RWPE2 (cell line): ENCODE measurements at regions not wholly inside any gene's neighbourhood (a gene's known extent, or its start where the extent isn't known, plus 50 kb on each side); places are given as distances from the start of the nearest gene placed in this dataset.

ENCODE experiments used
- ATAC-seq: fragments of 200-7000 bp; cut with Tn5 transposase; 3 replicates; pipeline ENCODE4 v1.9.1; 2021; ENCODE audit warnings: low read depth
- DNase-seq: peaks from one replicate; pipeline ENCODE4 v3.0.0-alpha.2; 2020; ENCODE audit warnings: low spot score
- H3K27ac ChIP-seq: fragments of 450-650 bp; 2 replicates; pipeline ENCODE4 v1.5.1; 2017; ENCODE audit warnings: mild to moderate bottlenecking; ENCODE audit not compliant: poor library complexity, severe bottlenecking
- H3K27me3 ChIP-seq: fragments of 250-450 bp; sonication (Bioruptor Pico); 2 replicates; pipeline ENCODE4 v1.5.1; 2021; ENCODE audit warnings: mild to moderate bottlenecking, moderate library complexity; ENCODE audit not compliant: insufficient read depth, poor library complexity, severe bottlenecking
- H3K36me3 ChIP-seq: fragments of 250-450 bp; sonication (Bioruptor Pico); 2 replicates; pipeline ENCODE4 v1.5.1; 2020; ENCODE audit warnings: low read depth, mild to moderate bottlenecking, moderate library complexity
- H3K4me1 ChIP-seq: fragments of 250-450 bp; sonication (Bioruptor Pico); 2 replicates; pipeline ENCODE4 v1.5.1; 2021; ENCODE audit warnings: mild to moderate bottlenecking, moderate library complexity; ENCODE audit not compliant: insufficient read depth, poor library complexity, severe bottlenecking
- H3K4me3 ChIP-seq: fragments of 250-450 bp; sonication (Bioruptor Pico); 2 replicates; pipeline ENCODE4 v1.5.1; 2021; ENCODE audit warnings: mild to moderate bottlenecking, moderate library complexity; ENCODE audit not compliant: severe bottlenecking
- H3K9me3 ChIP-seq: fragments of 250-450 bp; sonication (Bioruptor Pico); 2 replicates; pipeline ENCODE4 v1.5.1; 2021; ENCODE audit warnings: mild to moderate bottlenecking, moderate library complexity; ENCODE audit not compliant: severe bottlenecking
- TF ChIP-seq, protein P1 (sequence below): fragments of 450-650 bp; IDR thresholded peaks from one replicate; pipeline ENCODE4 v1.5.1; 2017; ENCODE audit warnings: mild to moderate bottlenecking, moderate library complexity; ENCODE audit not compliant: poor library complexity, severe bottlenecking

DNA sequence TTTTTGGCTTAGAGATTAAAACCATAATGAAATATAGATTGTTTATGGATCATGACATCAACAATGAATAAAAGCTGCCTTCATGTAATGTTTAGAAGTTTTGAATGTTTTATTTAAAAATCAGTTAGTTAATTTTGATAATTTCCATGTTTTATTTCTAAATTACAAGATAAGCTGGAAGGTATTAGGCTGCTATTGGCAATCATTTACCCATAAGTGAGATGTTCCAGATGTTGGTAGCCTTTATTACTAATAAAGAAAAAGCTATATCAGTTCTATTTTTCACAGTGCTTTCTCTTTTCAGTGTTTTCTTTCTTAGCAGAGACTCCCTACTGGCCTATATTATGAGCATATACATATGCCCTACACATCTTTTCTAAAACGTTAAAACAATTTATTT, 347.0 kb downstream of the CSNK1G3 start:
- Histone ChIP-seq H3K4me1 (no peaks in the 10 kb centered on the region), H3K27me3 (no peaks in the 10 kb centered on the region), H3K27ac (no peak overlapping the region), H3K36me3 (no peaks in the 10 kb centered on the region), H3K9me3 (no peaks in the 10 kb centered on the region), H3K4me3 (no peak overlapping the region)
- DNase-seq (no peak), ATAC-seq (no peak)
- TF ChIP-seq, protein P1, sequence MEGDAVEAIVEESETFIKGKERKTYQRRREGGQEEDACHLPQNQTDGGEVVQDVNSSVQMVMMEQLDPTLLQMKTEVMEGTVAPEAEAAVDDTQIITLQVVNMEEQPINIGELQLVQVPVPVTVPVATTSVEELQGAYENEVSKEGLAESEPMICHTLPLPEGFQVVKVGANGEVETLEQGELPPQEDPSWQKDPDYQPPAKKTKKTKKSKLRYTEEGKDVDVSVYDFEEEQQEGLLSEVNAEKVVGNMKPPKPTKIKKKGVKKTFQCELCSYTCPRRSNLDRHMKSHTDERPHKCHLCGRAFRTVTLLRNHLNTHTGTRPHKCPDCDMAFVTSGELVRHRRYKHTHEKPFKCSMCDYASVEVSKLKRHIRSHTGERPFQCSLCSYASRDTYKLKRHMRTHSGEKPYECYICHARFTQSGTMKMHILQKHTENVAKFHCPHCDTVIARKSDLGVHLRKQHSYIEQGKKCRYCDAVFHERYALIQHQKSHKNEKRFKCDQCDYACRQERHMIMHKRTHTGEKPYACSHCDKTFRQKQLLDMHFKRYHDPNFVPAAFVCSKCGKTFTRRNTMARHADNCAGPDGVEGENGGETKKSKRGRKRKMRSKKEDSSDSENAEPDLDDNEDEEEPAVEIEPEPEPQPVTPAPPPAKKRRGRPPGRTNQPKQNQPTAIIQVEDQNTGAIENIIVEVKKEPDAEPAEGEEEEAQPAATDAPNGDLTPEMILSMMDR = no peak

DNA sequence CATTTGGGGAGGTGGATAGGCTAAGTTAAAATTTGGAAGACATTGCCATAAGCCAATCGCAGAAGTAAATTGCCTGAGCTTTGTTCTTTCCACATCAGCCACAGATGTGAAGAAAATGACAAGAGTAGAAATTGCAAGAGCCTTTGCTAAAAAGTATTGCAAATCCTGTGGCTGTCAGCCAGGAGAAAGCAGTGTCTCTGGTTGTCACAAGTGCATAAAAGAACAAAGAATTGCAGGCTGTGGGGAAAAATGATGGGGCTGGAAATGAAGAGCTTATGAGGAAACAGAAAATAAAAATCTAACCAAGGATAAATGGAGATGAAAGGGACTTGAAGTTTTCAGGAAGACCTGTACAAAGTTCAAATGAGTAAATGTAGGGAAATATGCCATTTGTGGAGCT, 344.8 kb downstream of the CSNK1G3 start:
- no peaks in the 10 kb centered on the region for H3K9me3 ChIP-seq
- no peak overlapping the region for H3K27ac ChIP-seq
- TF ChIP-seq, protein P1 = no peak
- no peaks in the 10 kb centered on the region for H3K36me3 ChIP-seq
- H3K27me3 ChIP-seq = no peaks in the 10 kb centered on the region
- DNase-seq (no peak), ATAC-seq (no peak)
- no peaks in the 10 kb centered on the region for H3K4me1 ChIP-seq
- no peak overlapping the region for H3K4me3 ChIP-seq

- Histone ChIP-seq H3K4me3 (no peak overlapping the region), H3K4me1 (no peaks in the 10 kb centered on the region), H3K9me3 (no peaks in the 10 kb centered on the region), H3K27me3 (no peaks in the 10 kb centered on the region), H3K36me3 (no peaks in the 10 kb centered on the region), H3K27ac (no peak overlapping the region)
- DNase-seq (no peak), ATAC-seq (no peak)
- TF ChIP-seq, protein P1 = no peak
Measured at GRCh38 chr5:123855609-123856008, 343.6 kb downstream of the CSNK1G3 start.

DNA sequence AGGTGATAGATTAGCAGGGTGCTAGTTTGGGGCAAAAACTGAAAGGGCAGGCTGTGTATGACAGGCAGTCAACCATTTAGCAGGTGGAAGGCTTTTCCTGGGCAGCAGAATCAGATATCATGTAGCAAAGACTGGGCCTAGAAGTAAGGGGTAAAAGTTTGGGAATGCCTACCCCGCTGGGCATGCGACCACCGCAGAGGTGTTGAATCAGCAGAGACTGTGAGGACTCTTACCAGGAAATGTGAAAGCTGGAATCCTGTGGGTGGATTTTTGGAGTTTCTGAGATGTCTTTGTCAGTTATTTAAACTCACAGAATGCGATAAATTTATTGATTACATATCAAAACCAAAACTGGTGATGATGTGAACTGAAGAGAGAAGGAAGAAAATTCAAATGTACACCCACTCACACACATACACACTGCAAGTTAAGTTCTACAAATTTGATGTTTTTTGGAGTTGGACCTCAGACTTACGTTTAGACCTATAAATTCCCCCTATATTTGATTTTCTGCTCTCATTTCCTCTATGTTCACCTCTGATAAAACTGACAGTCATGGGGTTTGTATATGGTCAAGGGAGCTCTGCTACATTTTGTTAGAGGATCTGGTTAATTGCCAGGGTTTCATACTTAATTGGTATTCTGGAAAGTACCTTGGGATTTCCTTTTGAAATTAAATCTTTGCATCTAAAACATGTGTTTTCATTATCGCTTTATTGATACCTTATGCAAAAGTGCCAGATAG, 333.6 kb downstream of the CSNK1G3 start:
- H3K27ac ChIP-seq = no peak overlapping the region
- no peaks in the 10 kb centered on the region for H3K36me3 ChIP-seq
- no peaks in the 10 kb centered on the region for H3K4me1 ChIP-seq
- TF ChIP-seq, protein P1 = no peak
- H3K4me3 ChIP-seq = no peak overlapping the region
- ATAC-seq (no peak), DNase-seq (no peak)
- no peaks in the 10 kb centered on the region for H3K27me3 ChIP-seq
- H3K9me3 ChIP-seq = no peaks in the 10 kb centered on the region

GRCh38 chr5:123844873-123845272, 332.9 kb downstream of the CSNK1G3 start:
- no peak for ATAC-seq

More at GRCh38 chr5:123844873-123845272, 332.9 kb downstream of the CSNK1G3 start:
- H3K36me3 ChIP-seq = no peaks in the 10 kb centered on the region
- H3K4me3 ChIP-seq = no peak overlapping the region
- TF ChIP-seq, protein P1 = no peak
- no peaks in the 10 kb centered on the region for H3K27me3 ChIP-seq
- no peaks in the 10 kb centered on the region for H3K4me1 ChIP-seq
- DNase-seq = no peak
- H3K9me3 ChIP-seq = no peaks in the 10 kb centered on the region
- no peak overlapping the region for H3K27ac ChIP-seq
